A673 (cell line): ENCODE measurements at regions not wholly inside any gene's neighbourhood (a gene's known extent, or its start where the extent isn't known, plus 50 kb on each side); places are given as distances from the start of the nearest gene placed in this dataset.

Experiments
- BruUV-seq: library from RNA; stranded (reverse); fragments of 400-500 nt; replicated peaks from 2 replicates; lab custom pipeline; 2021; lab: Mats Ljungman, UMichigan
- CTCF ChIA-PET: fragments of 300-600 bp; sonication (Branson Sonifier 250); formaldehyde crosslinking; loops from one replicate; lab custom pipeline; 2022; ENCODE audit warnings: antibody characterized with exemption; lab: Charles Lee
- POLR2A ChIA-PET: fragments of 300-600 bp; sonication (Branson Sonifier 250); formaldehyde crosslinking; loops from one replicate; lab custom pipeline; 2022; ENCODE audit warnings: antibody characterized with exemption; ENCODE audit not compliant: low non-redundant PET; lab: Charles Lee
- DNase-seq: peaks from one replicate; pipeline ENCODE4 v3.0.0-alpha.2; 2015; ENCODE audit warnings: low spot score
- H3K27ac ChIP-seq: fragments of 200-600 bp; sonication (generic); 2 replicates; pipeline ENCODE4 v1.5.1; 2016; ENCODE audit warnings: mixed run types, low read depth, mild to moderate bottlenecking, mixed read lengths, antibody characterized with exemption, low read length; ENCODE audit not compliant: poor library complexity, severe bottlenecking
- H3K27me3 ChIP-seq: fragments of 200-600 bp; sonication (generic); replicated peaks from 2 replicates; pipeline ENCODE4 v1.6.1; 2017; ENCODE audit warnings: mixed run types, low read depth, mild to moderate bottlenecking, mixed read lengths, antibody characterized with exemption, low read length; ENCODE audit not compliant: insufficient read depth, poor library complexity
- H3K36me3 ChIP-seq: fragments of 200-600 bp; sonication (generic); 2 replicates; pipeline ENCODE4 v1.6.1; 2016; ENCODE audit warnings: mixed run types, mild to moderate bottlenecking, mixed read lengths, antibody characterized with exemption, low read length; ENCODE audit not compliant: insufficient read depth, poor library complexity, severe bottlenecking
- H3K4me1 ChIP-seq: fragments of 200-600 bp; sonication (generic); 2 replicates; pipeline ENCODE4 v1.6.1; 2017; ENCODE audit warnings: mixed run types, mild to moderate bottlenecking, mixed read lengths, antibody characterized with exemption, low read length; ENCODE audit not compliant: insufficient read depth, poor library complexity, severe bottlenecking
- H3K4me3 ChIP-seq: fragments of 200-600 bp; sonication (generic); 2 replicates; pipeline ENCODE4 v1.5.1; 2016; ENCODE audit warnings: low read depth, mixed run types, mild to moderate bottlenecking, mixed read lengths, low read length; ENCODE audit not compliant: poor library complexity, severe bottlenecking
- H3K9me3 ChIP-seq: fragments of 200-600 bp; sonication (generic); 2 replicates; pipeline ENCODE4 v1.6.1; 2016; ENCODE audit warnings: mixed run types, low read depth, mild to moderate bottlenecking, mixed read lengths, antibody characterized with exemption, low read length; ENCODE audit not compliant: poor library complexity, severe bottlenecking
- EZH2 ChIP-seq: fragments of 200-600 bp; sonication (generic); IDR thresholded peaks from 2 replicates; pipeline ENCODE4 v1.6.1; 2017; ENCODE audit warnings: borderline replicate concordance, low read depth, mild to moderate bottlenecking, mixed read lengths, antibody characterized with exemption, low read length; ENCODE audit not compliant: poor library complexity, severe bottlenecking
- intact Hi-C: fragments of 100-400 bp; cut with micrococcal nuclease; formaldehyde crosslinking; loops from one replicate; pipeline ENCODE4 v1.10.0; 2022; ENCODE audit not compliant: unreplicated experiment
- TF ChIP-seq, protein P1 (sequence below): fragments of 300-800, 200-600 bp; sonication (generic); conservative IDR thresholded peaks from 2 replicates; pipeline ENCODE4 v1.5.1; 2017; ENCODE audit warnings: low read depth, mild to moderate bottlenecking, antibody characterized with exemption, low read length, moderate library complexity, mixed read lengths

DNA sequence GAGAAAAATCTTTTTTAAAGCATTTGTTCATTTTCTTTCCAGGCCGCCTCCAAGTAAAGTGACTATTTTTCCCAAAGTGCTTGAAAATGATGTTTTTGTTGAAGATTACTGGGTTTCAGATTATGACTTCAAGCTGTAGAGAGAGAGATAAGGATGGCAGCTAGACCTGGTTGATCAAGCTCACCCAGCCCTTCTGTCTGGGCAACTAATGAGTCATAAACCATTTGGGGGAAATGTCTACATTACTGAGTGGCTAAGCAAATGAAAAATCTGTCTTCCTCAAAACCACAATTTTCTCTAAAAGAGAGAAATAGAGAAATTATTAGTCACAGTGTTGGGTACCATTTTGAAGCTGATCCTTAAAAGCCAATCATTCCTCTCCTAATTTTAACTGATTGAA is 355.4 kb upstream of the CPEB2 start:
- BruUV-seq, result no TSS peak
- ChIA-PET POLR2A (no interaction called here), CTCF (no interaction called here)
- H3K4me1 ChIP-seq, result peaks cover 39% of the 10 kb centered on the region
- DNase-seq, result no peak
- no peak overlapping the region for H3K4me3 ChIP-seq
- H3K36me3 ChIP-seq, result no peaks in the 10 kb centered on the region
- TF ChIP-seq, protein P1, sequence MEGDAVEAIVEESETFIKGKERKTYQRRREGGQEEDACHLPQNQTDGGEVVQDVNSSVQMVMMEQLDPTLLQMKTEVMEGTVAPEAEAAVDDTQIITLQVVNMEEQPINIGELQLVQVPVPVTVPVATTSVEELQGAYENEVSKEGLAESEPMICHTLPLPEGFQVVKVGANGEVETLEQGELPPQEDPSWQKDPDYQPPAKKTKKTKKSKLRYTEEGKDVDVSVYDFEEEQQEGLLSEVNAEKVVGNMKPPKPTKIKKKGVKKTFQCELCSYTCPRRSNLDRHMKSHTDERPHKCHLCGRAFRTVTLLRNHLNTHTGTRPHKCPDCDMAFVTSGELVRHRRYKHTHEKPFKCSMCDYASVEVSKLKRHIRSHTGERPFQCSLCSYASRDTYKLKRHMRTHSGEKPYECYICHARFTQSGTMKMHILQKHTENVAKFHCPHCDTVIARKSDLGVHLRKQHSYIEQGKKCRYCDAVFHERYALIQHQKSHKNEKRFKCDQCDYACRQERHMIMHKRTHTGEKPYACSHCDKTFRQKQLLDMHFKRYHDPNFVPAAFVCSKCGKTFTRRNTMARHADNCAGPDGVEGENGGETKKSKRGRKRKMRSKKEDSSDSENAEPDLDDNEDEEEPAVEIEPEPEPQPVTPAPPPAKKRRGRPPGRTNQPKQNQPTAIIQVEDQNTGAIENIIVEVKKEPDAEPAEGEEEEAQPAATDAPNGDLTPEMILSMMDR, result no peak
- no peak for TF ChIP-seq EZH2
- no peaks in the 10 kb centered on the region for H3K9me3 ChIP-seq
- no peaks in the 10 kb centered on the region for H3K27me3 ChIP-seq
- H3K27ac ChIP-seq, result peak overlapping the region; percentile 100
- intact Hi-C loops, result no loop called here

DNA sequence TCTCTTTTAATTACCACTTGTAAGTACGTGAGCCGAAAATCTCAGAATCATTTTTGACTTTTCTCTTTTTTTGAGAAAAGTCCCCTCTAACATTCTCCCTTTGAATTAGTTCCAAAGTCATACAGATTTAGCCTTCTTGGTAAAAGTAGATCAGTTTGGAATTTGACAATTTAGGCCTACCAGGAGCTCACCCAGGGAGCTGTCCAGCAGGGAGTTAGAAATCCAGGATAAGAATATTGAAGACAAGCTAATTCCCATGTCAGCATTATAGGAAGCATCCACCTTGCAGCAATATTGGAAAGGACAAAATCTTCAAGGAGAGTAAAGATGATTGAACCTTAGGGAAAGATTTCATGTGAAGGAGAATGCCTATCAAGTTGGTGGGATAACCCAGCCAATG is 352.2 kb upstream of the CPEB2 start:
- ChIA-PET POLR2A (no interaction called here), CTCF (interaction anchor here (0.6 kb wide), 1 partner anchor 356 kb away, joined by 6 read pairs; no protein-coding TSS in a partner anchor)
- no peak for DNase-seq
- Histone ChIP-seq H3K4me1 (peaks cover 10% of the 10 kb centered on the region), H3K27ac (no peak overlapping the region), H3K36me3 (no peaks in the 10 kb centered on the region), H3K9me3 (no peaks in the 10 kb centered on the region), H3K27me3 (no peaks in the 10 kb centered on the region), H3K4me3 (no peak overlapping the region)
- no TSS peak for BruUV-seq
- no peak for TF ChIP-seq EZH2
- TF ChIP-seq, protein P1, result no peak
- intact Hi-C loops, result no loop called here

DNA sequence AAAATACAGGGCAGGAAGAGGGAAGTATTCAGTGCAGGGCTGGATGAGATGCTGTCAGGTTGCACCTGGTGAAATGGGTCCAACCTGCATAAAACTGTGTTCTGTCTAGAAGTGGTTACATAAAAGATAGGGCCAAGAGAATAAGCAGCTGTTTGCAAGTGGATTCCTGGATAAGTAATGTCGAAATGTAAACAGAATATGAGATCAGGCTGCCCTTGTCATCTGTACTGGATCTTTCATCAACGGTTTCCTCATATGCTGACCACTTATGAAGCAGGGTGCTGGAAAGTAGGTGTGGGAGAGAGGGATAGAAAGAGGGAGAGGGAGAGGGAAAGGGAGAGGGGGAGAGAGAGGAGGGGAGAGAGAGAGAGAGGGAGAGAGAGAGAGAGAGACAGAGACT is 349.8 kb upstream of the CPEB2 start:
- Histone ChIP-seq H3K27ac (no peak overlapping the region), H3K9me3 (no peaks in the 10 kb centered on the region), H3K4me3 (no peak overlapping the region), H3K36me3 (no peaks in the 10 kb centered on the region), H3K4me1 (no peaks in the 10 kb centered on the region), H3K27me3 (no peaks in the 10 kb centered on the region)
- TF ChIP-seq, protein P1, result no peak
- no peak for TF ChIP-seq EZH2
- no TSS peak for BruUV-seq
- ChIA-PET POLR2A (no interaction called here), CTCF (no interaction called here)
- intact Hi-C loops, result no loop called here
- no peak for DNase-seq
